ENCODE measurements at regions not wholly inside any gene's neighbourhood (a gene's known extent, or its start where the extent isn't known, plus 50 kb on each side); places are given as distances from the start of the nearest gene placed in this dataset.

GRCh38 chr2:234671231-234671630 is 174.3 kb upstream of the ARL4C start:
- TF ChIP-seq CTCF (conservative IDR thresholded peaks at IDR 0.05; ENCODE audit: low read depth, low read length) (no peak), EZH2 (IDR thresholded peaks at IDR 0.05; ENCODE audit: borderline replicate concordance, low read depth, low read length, poor library complexity, severe bottlenecking) (no peak)

All from A673 (cell line).